ENCODE measurements at regions not wholly inside any gene's neighbourhood (a gene's known extent, or its start where the extent isn't known, plus 50 kb on each side); places are given as distances from the start of the nearest gene placed in this dataset.

DNA sequence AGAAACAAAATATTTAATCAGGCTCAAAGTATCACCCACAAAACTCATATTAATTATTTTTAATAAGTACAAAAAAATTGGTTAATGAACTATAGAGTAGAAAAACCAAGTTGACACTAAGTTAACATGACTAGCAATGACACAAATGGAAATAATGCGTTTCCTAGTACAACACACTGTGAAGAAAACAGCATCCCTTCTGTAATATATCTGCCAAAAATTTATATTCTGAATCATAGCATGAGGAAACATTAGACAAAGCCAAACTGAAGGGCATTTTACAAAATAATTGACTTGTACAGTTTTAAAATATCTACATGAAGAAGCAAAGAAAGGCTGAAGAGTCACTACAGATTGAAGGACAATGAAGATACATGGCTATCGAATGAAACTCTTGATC, 477.6 kb upstream of the INTU start:
- no peak overlapping the region for H3K4me3 ChIP-seq
- no peak for TF ChIP-seq POLR2A (IDR thresholded peaks at IDR 0.05)
- H3K27ac ChIP-seq, result no peak overlapping the region
- H3K9me3 ChIP-seq, result no peaks in the 10 kb centered on the region
- no peaks in the 10 kb centered on the region for H3K4me1 ChIP-seq
- H3K27me3 ChIP-seq, result no peaks in the 10 kb centered on the region
- ATAC-seq (ENCODE audit: low FRiP score in 2 of 2) (no peak), DNase-seq (no peak)
- H3K36me3 ChIP-seq, result no peaks in the 10 kb centered on the region
- WGBS, 2 donors, result 90 to 95% methylated on average over 2 of the region's 2 CpGs

- 60 to 69% methylated on average over 1 of the region's 1 CpG for WGBS, 2 donors
- no peak overlapping the region for H3K27ac ChIP-seq
- no peaks in the 10 kb centered on the region for H3K4me1 ChIP-seq
- DNase-seq, result no peak
- no peak for ATAC-seq (ENCODE audit: low FRiP score in 2 of 2)
- TF ChIP-seq CTCF (IDR thresholded peaks at IDR 0.05) (no peak), POLR2A (IDR thresholded peaks at IDR 0.05) (no peak), POLR2AphosphoS5 (IDR thresholded peaks at IDR 0.05) (no peak), EP300 (IDR thresholded peaks at IDR 0.05) (no peak)
- no peaks in the 10 kb centered on the region for H3K9me3 ChIP-seq
- H3K4me3 ChIP-seq, result no peak overlapping the region
- H3K27me3 ChIP-seq, result no peaks in the 10 kb centered on the region
- H3K36me3 ChIP-seq, result no peaks in the 10 kb centered on the region
Observed at GRCh38 chr4:127155555-127155954, 477.2 kb upstream of the INTU start.

DNA sequence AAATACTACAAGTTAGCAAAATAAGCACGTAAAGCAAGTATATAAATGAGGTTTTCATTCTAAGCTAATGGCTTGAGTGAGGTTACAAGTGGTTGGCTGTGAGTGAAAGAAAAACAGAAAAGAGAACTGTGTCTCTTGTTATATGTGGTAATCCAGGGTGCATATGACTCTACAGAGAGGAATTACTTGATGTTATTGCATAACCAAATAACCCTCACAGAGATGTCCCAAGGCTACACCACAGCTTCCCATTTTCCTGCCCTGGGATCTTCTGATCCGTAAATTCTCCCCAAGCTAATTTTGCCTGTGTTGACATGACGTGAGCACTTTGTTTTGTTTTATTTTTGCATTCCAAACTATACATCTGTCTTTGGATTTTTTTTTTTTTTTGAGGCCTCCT, 470.0 kb upstream of the INTU start:
- H3K27me3 ChIP-seq, result no peaks in the 10 kb centered on the region
- H3K9me3 ChIP-seq, result no peaks in the 10 kb centered on the region
- TF ChIP-seq POLR2AphosphoS5 (IDR thresholded peaks at IDR 0.05), result no peak
- no peak for TF ChIP-seq CTCF (IDR thresholded peaks at IDR 0.05)
- no peak for TF ChIP-seq POLR2A (IDR thresholded peaks at IDR 0.05)
- TF ChIP-seq EP300 (IDR thresholded peaks at IDR 0.05), result no peak
- WGBS, 2 donors, result 49 to 53% methylated on average over 3 of the region's 3 CpGs
- H3K36me3 ChIP-seq, result no peaks in the 10 kb centered on the region
- H3K27ac ChIP-seq, result no peak overlapping the region
- DNase-seq (no peak), ATAC-seq (ENCODE audit: low FRiP score in 2 of 2) (peak; percentile 43 to 77)
- H3K4me1 ChIP-seq, result no peaks in the 10 kb centered on the region
- no peak overlapping the region for H3K4me3 ChIP-seq

- no peak for ATAC-seq (ENCODE audit: low FRiP score in 2 of 2)
- no peak overlapping the region for H3K4me3 ChIP-seq
- TF ChIP-seq EP300 (IDR thresholded peaks at IDR 0.05), result no peak
- no peak for TF ChIP-seq CTCF (IDR thresholded peaks at IDR 0.05)
- no peak for TF ChIP-seq POLR2AphosphoS5 (IDR thresholded peaks at IDR 0.05)
- TF ChIP-seq POLR2A (IDR thresholded peaks at IDR 0.05), result no peak
- no peaks in the 10 kb centered on the region for H3K27me3 ChIP-seq
- no peak overlapping the region for H3K27ac ChIP-seq
- H3K4me1 ChIP-seq, result no peaks in the 10 kb centered on the region
- no peak for DNase-seq
- no peaks in the 10 kb centered on the region for H3K36me3 ChIP-seq
- no peaks in the 10 kb centered on the region for H3K9me3 ChIP-seq
- WGBS, 2 donors, result 80 to 82% methylated on average over 1 of the region's 1 CpG
Observed at GRCh38 chr4:127165971-127166370, 466.8 kb upstream of the INTU start.

DNA sequence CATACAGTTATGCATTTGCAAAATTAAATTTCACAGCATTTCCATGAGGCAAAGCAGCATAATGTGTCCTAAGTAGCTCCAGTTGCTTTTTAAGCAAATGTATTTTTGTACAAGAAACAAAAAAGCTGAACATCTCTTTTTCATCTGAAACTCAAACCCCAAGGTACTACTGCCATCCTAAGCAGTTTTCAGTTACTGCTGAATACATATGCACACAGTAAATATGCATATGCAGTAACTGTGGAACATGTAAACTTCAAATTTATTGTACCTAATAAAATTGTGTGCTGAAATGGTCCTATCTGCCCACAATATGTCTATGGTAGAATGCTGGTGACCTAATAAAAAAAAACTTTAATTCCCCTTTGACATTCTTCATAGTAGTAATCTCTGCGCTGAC, 458.6 kb upstream of the INTU start:
- WGBS, 2 donors, result 89 to 96% methylated on average over 1 of the region's 1 CpG
- DNase-seq, result no peak
- Histone ChIP-seq H3K4me3 (no peak overlapping the region), H3K4me1 (no peaks in the 10 kb centered on the region), H3K27ac (no peak overlapping the region), H3K36me3 (no peaks in the 10 kb centered on the region), H3K9me3 (no peaks in the 10 kb centered on the region), H3K27me3 (no peaks in the 10 kb centered on the region)
- TF ChIP-seq EP300 (IDR thresholded peaks at IDR 0.05) (no peak), POLR2A (IDR thresholded peaks at IDR 0.05) (no peak), CTCF (IDR thresholded peaks at IDR 0.05) (no peak), POLR2AphosphoS5 (IDR thresholded peaks at IDR 0.05) (no peak)
- no peak for ATAC-seq (ENCODE audit: low FRiP score in 2 of 2)
